ENCODE measurements at regions not wholly inside any gene's neighbourhood (a gene's known extent, or its start where the extent isn't known, plus 50 kb on each side); places are given as distances from the start of the nearest gene placed in this dataset.

DNA sequence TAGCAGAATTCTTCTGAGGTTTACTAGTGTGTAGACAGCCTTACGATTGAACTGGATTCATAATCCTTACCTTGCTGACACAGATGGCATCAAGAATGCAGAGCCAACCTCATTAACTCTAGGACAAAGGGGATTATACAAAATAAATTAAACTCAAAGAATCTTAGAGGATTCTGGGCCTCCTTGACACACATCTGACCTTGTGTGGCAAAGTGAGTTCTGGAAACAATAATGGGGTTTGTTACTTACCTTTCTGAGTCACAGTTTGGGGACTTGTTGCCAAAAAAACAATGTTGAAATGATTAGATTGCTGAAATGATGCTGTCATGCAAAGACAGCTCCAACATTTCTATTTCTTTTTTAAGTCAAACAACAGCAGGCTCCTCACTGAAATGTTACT, 179.1 kb upstream of the ISX start:
- FAIRE-seq (no peak), DNase-seq (ENCODE audit: low read depth in 1 of 2, low spot score in 1 of 2) (no peak), ATAC-seq (no peak)
- ChIA-PET CTCF (no interaction called here), POLR2A (no interaction called here)
- H3K4me3 ChIP-seq, result no peak overlapping the region
- no peaks in the 10 kb centered on the region for H3K9me3 ChIP-seq
- TF ChIP-seq RNF2 (IDR thresholded peaks at IDR 0.05; ENCODE audit: borderline replicate concordance, low read depth), result no peak
- TF ChIP-seq GATA3 (IDR thresholded peaks at IDR 0.05; ENCODE audit: borderline replicate concordance), result no peak
- TF ChIP-seq RCOR1 (IDR thresholded peaks at IDR 0.05; ENCODE audit: low read depth, low read length), result no peak
- no peak for TF ChIP-seq JUN (IDR thresholded peaks at IDR 0.05)
- TF ChIP-seq EHMT2 (IDR thresholded peaks at IDR 0.05; ENCODE audit: low read depth), result no peak
- TF ChIP-seq KDM5A (IDR thresholded peaks at IDR 0.05), result no peak
- TF ChIP-seq, protein P1, sequence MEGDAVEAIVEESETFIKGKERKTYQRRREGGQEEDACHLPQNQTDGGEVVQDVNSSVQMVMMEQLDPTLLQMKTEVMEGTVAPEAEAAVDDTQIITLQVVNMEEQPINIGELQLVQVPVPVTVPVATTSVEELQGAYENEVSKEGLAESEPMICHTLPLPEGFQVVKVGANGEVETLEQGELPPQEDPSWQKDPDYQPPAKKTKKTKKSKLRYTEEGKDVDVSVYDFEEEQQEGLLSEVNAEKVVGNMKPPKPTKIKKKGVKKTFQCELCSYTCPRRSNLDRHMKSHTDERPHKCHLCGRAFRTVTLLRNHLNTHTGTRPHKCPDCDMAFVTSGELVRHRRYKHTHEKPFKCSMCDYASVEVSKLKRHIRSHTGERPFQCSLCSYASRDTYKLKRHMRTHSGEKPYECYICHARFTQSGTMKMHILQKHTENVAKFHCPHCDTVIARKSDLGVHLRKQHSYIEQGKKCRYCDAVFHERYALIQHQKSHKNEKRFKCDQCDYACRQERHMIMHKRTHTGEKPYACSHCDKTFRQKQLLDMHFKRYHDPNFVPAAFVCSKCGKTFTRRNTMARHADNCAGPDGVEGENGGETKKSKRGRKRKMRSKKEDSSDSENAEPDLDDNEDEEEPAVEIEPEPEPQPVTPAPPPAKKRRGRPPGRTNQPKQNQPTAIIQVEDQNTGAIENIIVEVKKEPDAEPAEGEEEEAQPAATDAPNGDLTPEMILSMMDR (IDR thresholded peaks at IDR 0.05), result no peak
- TF ChIP-seq PHF8 (IDR thresholded peaks at IDR 0.05; ENCODE audit: borderline replicate concordance, low read depth), result no peak
- 0% methylated on average over 1 of the region's 1 CpG for WGBS (ENCODE audit: missing lambda C conversion rate)
- H3K27ac ChIP-seq, result no peak overlapping the region
- H3K4me1 ChIP-seq, result no peaks in the 10 kb centered on the region
- no peak overlapping the region for H3K4me2 ChIP-seq

DNA sequence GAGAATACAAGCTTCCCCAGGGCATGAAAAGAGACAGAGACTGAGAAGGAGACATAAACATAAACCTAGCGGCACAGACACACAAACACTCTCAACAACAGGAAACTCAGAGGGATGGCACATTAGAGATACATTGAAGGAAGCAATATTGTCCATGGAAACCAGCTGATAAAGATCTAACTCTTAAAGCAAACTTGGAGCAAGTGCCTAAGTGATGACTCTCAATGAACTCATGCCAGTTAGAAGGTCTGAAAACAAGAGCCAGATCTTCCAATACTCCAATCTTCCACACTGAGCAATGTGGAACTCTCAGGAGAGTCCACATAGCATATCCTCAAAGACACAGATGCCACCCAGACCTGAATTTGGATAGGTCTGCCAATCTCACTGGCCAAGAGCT, 168.8 kb upstream of the ISX start:
- H3K9me3 ChIP-seq, result no peaks in the 10 kb centered on the region
- WGBS (ENCODE audit: missing lambda C conversion rate), result 8% methylated on average over 1 of the region's 1 CpG
- no peak overlapping the region for H3K4me2 ChIP-seq
- no peak for ATAC-seq
- DNase-seq (ENCODE audit: low read depth in 1 of 2, low spot score in 1 of 2), result no peak
- no peak overlapping the region for H3K27ac ChIP-seq
- H3K4me3 ChIP-seq, result no peak overlapping the region
- CTCF ChIA-PET, result no interaction called here
- no peak for FAIRE-seq
- TF ChIP-seq CEBPB (IDR thresholded peaks at IDR 0.05) (no peak), HOXB5 (CRISPR knock-in tag; IDR thresholded peaks at IDR 0.05) (no peak), BHLHE40 (IDR thresholded peaks at IDR 0.05; ENCODE audit: low read depth, low read length) (no peak), RNF2 (IDR thresholded peaks at IDR 0.05; ENCODE audit: borderline replicate concordance, low read depth) (no peak), ESRRA (IDR thresholded peaks at IDR 0.05; ENCODE audit: borderline replicate concordance, low read length) (no peak), POLR2AphosphoS2 (conservative IDR thresholded peaks at IDR 0.05; ENCODE audit: low read length) (no peak), GATA3 (IDR thresholded peaks at IDR 0.05; ENCODE audit: borderline replicate concordance) (no peak), CHD2 (IDR thresholded peaks at IDR 0.05; ENCODE audit: low read length, partially characterized antibody) (no peak), MAFK (IDR thresholded peaks at IDR 0.05; ENCODE audit: partially characterized antibody) (no peak), RFX5 (IDR thresholded peaks at IDR 0.05) (no peak), ZSCAN20 (CRISPR knock-in tag; IDR thresholded peaks at IDR 0.05) (no peak), RCOR1 (IDR thresholded peaks at IDR 0.05; ENCODE audit: low read depth, low read length) (no peak), NFE2L2 (conservative IDR thresholded peaks at IDR 0.05; ENCODE audit: low read length) (no peak), EP300 (IDR thresholded peaks at IDR 0.05) (no peak)
- TF ChIP-seq, protein P2, sequence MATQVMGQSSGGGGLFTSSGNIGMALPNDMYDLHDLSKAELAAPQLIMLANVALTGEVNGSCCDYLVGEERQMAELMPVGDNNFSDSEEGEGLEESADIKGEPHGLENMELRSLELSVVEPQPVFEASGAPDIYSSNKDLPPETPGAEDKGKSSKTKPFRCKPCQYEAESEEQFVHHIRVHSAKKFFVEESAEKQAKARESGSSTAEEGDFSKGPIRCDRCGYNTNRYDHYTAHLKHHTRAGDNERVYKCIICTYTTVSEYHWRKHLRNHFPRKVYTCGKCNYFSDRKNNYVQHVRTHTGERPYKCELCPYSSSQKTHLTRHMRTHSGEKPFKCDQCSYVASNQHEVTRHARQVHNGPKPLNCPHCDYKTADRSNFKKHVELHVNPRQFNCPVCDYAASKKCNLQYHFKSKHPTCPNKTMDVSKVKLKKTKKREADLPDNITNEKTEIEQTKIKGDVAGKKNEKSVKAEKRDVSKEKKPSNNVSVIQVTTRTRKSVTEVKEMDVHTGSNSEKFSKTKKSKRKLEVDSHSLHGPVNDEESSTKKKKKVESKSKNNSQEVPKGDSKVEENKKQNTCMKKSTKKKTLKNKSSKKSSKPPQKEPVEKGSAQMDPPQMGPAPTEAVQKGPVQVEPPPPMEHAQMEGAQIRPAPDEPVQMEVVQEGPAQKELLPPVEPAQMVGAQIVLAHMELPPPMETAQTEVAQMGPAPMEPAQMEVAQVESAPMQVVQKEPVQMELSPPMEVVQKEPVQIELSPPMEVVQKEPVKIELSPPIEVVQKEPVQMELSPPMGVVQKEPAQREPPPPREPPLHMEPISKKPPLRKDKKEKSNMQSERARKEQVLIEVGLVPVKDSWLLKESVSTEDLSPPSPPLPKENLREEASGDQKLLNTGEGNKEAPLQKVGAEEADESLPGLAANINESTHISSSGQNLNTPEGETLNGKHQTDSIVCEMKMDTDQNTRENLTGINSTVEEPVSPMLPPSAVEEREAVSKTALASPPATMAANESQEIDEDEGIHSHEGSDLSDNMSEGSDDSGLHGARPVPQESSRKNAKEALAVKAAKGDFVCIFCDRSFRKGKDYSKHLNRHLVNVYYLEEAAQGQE (IDR thresholded peaks at IDR 0.05), result no peak
- TF ChIP-seq, protein P3, sequence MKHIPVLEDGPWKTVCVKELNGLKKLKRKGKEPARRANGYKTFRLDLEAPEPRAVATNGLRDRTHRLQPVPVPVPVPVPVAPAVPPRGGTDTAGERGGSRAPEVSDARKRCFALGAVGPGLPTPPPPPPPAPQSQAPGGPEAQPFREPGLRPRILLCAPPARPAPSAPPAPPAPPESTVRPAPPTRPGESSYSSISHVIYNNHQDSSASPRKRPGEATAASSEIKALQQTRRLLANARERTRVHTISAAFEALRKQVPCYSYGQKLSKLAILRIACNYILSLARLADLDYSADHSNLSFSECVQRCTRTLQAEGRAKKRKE (CRISPR knock-in tag; IDR thresholded peaks at IDR 0.05; ENCODE audit: low read depth), result no peak
- TF ChIP-seq, protein P4, sequence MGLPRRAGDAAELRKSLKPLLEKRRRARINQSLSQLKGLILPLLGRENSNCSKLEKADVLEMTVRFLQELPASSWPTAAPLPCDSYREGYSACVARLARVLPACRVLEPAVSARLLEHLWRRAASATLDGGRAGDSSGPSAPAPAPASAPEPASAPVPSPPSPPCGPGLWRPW (IDR thresholded peaks at IDR 0.05), result no peak
- TF ChIP-seq, protein P5, sequence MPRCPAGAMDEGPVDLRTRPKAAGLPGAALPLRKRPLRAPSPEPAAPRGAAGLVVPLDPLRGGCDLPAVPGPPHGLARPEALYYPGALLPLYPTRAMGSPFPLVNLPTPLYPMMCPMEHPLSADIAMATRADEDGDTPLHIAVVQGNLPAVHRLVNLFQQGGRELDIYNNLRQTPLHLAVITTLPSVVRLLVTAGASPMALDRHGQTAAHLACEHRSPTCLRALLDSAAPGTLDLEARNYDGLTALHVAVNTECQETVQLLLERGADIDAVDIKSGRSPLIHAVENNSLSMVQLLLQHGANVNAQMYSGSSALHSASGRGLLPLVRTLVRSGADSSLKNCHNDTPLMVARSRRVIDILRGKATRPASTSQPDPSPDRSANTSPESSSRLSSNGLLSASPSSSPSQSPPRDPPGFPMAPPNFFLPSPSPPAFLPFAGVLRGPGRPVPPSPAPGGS (IDR thresholded peaks at IDR 0.05), result no peak
- POLR2A ChIA-PET, result no interaction called here
- H3K4me1 ChIP-seq, result no peaks in the 10 kb centered on the region
